ENCODE measurements at regions not wholly inside any gene's neighbourhood (a gene's known extent, or its start where the extent isn't known, plus 50 kb on each side); places are given as distances from the start of the nearest gene placed in this dataset.

DNA sequence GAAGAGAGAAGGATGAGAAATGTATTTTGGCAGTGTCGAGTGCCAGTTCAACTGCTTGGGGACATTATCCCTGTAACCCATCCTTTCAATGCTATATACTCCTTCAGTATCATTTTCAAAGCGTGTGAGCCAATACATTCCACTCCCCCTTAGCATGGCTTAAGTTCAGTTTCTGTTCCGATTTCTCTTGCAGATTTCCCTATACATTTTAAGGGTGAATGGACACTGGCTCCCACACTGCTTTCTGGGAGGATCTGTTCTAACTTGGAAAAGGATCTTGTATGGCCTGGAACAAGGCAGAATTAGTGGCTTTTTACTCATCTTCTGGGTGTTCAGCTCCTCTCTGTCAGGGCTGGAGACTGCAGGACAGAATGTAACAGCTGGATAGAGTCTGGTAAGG lies 333.8 kb downstream of the HAPSTR1 start:
- DNase-seq, result no peak

DNA sequence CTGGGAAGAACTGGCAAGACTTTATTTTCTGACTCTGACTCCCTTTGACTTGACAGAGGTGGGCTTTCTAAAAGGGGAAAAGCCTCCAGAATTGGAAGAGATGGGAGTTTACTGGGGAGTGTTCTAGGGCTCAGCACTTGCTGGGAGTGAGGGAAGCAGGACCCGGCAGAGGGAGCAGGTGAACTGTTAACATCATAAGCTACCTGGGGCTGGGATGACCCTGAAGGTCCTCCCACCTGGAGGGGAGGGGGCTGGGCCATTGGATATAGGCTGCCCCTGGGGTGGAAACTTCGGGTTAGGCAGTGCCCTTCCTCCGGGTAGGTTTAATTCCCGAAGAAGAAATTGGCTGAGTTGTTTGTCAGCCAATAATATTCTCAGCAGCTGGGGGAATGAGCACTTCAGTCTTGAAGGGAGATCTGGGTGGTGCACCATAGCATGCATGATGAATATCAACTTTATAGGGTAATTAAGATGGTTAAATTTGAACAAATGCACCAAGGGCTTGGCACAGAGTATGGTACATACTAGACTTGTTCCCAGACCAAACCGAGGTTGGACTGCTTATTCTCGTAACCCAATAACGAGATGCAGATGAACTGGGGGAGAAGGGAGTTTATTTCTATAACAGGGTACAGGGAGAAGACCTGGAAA lies 337.0 kb downstream of the HAPSTR1 start:
- DNase-seq, result no peak

DNA sequence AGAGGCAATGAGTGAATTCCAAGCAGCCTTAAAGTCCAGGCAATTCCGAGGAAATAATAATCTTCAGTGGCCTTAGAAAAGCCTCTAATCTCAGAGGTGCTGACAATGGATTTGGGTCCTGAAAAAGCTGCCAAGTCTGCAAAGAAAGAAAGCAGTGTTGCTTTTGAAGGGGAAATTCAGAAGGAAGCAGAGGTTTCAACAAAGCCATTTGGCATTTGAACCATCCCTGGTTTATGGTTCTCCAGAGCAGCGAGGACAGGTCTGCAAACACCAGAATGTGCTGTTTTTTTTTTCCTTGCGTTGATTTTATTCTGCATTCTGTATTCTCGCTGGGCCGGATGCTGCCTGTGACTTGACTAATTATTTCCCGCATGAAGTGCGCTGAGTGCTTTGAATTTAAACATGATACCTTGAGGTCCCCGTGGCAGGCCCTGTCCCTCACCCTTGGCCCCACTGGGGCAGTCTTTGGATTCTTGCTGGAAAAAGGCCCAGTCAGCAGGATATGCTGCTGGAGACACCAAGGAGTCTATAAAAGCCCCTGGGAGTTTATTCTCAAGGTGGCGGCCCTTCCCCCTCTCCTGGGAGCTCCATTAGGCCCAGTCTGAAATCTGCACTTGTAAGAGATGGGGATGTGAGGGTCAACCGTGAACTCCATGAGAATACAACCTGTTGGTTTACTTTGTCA lies 338.3 kb downstream of the HAPSTR1 start:
- no peak for DNase-seq

DNA sequence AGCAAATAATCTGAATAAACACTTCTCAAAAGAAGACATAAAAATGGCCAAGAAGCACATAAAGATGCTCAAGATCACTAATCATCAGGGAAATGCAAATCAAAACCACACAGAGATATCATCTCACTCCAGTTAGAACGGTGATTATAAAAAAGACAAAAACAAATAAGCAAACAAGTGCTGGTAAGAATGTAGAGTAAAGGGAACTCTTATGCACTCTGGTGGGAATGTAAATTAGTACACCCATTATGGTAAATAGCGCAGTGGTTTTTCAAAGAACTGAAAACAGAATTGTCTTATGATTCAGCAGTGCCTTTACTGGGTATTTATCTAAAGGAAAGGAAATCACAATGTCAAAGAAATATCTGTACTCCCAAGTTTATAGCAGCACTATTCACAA lies 343.2 kb downstream of the HAPSTR1 start:
- DNase-seq, result no peak

DNA sequence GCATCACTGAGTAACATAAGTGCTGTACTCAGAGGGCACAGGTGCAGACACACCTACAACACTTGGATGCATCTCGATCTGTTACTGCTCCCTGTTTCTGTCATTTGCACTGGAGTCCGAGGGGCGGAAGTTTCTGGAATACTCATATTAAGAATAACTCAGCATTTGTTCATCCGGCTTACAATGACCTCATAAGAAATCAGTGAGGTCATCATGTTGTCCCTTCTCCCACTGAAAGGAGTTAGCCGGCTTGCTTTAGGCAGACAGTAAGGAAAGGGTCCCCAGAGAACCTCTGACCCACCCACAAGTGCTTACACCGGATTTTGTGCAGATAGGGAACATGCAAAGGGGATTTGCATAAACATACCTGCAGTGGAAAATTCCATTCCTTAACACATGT lies 344.7 kb downstream of the HAPSTR1 start:
- no peak for DNase-seq

DNA sequence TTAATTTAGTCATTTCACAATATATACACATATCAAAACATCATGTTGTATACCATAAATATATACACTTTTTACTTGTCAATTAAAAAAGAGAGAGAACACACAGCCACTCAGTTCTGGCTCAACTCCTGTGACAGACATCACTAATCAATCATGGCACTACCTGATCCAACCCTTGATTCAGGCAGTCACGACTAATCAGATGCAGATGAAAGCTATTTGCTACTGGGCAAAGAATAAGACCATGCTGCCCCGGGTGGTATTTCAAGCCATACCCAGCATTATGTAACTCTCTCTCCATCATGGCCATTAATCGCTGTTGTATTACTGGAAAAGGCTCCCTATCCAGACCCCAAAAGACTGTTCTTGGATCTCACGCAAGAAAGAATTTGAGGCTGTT lies 345.7 kb downstream of the HAPSTR1 start:
- no peak for DNase-seq

DNA sequence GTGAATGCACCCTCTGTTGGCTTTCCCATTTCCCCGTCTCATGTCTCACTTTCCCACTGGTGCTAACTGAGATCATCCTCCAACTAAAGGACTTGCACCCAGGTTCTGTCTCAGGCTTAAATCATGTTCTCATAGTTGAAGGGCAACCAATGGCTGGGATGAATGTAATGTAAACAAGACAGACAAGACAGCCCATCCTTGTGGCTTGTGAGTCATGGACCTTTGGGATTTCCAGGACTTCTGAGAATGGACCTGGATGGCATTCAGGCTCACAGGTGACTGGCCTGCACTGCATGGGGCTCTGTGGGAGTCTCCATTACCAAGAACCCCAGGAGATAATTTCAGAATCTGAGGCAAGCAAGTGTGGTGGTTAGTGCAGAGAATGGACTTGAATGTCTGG lies 347.5 kb downstream of the HAPSTR1 start:
- DNase-seq, result no peak

DNA sequence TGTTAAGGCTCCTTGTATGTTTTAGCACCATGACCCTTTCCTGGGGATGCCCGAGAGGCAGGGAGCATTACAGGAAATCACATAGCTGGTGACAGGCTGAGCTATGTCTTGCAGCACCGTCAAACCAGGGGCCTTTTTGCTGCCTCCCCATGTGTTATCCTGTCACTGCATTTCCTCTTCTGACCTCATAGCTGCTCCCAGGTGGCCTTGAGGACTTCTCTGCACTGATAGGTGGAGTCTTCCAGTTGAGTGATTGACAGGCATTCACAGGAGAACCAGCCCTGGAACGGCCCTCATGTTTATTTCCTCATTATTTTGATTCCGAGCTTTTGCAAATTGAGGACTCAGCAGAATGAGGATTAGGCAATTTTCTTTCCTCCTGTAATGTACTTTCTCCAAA lies 349.6 kb downstream of the HAPSTR1 start:
- no peak for DNase-seq

DNA sequence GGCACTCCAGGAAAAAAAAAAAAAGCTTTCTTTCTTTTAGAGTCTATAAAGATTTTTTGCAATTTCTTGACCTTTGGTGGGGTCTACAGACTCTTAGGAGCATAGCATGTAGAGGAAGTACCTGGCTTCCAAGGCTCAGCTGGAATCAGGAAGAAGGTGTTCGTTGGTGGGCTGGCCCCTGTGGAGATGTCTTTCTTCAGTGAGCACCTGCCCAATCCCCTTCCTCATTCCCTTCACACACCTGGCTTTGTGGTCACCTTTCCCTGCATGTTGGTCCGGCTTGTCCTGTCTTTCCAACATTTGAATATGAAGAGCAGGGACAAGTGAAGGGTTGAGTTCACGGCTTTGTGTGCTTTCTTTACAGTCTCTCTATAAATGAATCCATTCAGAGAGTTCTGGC lies 352.4 kb downstream of the HAPSTR1 start:
- no peak for DNase-seq

DNA sequence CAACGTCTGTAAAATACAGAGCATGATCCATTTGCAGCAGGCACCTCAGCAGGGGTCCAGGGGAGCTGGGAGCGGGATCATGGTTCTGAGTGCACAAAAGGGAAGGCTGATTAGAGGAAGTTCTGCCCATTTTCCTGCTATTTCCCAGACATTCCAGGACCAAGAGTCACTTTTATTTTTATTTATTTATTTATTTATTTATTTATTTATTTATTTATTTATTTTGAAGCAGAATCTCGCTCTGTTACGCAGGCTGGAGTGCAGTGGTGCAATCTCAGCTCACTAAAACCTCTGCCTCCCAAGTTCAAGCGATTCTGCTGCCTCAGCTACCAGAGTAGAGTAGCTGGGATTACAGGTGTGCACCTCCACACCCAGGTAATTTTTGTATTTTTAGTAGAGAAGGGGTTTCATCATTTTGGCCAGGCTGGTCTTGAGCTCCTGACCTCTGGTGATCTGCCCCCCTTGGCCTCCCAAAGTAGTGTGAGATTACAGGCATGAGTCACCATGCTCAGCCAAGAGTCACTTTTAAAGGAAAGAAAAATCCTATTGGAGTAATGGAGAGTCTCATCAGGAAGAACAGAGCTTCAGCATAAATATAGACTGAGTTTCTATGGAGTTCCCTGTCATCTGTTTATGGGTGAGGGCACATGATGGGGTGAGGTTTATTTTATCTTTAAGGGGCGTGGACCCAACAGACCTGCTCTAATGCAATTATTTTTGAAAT lies 355.2 kb downstream of the HAPSTR1 start:
- DNase-seq, result no peak

DNA sequence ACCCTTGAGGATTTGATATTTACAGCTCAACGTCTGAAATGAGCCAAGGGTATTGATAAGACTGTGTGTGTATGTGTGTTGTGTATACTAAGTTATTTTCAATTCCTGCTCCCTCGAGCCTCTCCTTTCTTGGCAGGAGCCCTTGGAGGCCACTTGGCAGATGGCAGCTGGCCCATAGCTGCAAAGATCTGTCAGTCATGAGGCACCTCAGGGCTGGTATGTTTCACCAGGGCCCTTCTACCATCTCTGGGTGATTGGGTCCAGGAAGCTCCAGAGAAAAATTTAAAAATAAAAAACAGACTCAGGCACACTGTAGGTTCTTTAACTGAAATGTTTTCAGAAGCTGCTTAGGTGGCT lies 355.7 kb downstream of the HAPSTR1 start:
- DNase-seq, result no peak

DNA sequence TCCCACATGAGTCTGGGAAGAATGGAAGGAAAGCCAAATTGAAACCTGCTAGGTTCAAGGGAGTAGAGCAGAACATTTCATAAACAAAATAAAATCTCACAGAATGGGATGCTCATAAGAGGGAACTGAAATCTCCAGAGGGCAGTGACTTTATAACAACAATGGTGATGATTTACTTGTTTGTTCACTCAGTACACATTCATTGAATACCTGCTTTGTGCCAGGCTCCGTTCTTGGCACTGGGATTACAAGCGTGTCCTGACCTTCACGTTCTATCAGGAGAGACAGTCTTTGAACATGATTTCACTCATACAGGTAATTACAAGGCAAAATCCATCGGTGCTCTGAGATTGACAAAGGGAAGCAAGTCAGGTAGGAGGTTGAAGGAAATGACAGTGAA lies 356.3 kb downstream of the HAPSTR1 start:
- DNase-seq, result no peak

DNA sequence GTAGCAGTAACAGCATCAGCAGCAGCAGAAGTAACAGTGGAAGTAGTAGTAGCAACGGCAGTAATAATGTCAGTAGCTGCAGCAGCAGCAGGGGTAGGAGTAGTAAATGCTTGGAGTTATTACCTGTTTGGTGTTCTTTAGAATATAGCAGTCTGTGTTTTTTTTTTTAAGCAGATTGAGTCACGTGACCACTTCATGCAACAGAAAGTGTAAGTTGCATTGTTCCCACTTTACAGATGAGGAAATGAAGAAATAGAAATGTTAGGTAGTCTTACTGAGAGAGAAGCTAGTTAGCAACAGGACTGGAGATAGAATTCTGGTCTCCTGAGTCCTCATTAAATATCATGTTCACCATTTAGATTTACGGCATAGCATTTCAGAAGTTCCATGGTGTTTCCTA lies 358.2 kb downstream of the HAPSTR1 start:
- no peak for DNase-seq

DNA sequence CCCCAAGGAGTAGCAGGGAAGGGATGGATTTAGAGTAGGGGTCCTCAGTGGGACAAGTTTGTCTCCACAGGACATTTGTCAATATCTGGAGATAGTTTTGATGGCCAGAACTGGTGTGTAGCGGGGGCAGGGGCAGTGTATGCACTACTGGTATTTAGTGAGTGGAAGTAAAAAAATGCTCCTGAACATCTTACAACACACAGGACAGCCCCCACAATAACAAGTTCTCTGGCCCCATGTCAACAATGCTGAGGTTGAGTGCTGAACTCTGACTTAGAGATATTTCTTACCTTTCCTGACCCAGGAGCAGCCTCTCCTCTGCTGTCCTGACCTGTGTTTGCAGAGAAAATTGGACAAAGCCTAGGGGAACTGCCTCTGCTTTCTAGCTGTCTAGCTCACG lies 365.8 kb downstream of the HAPSTR1 start:
- DNase-seq, result no peak

DNA sequence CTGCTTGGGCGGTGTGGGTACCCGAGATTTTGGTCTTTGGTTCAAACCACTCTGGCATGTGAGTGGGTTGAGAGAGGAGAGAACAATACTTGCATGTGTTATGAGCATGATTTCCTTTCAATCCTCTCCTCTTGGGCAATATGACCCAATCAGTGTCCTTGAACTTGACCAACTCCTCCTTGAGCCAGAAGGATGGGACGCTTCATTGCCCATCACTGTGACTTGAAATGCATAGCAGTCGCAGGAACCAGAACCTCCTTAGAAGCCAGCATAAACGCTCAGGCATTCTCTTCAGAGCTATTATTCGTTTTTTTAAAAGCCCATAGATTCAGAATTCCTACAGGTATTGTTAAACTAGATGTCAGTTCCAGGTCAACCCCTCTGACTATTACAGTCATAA lies 367.4 kb downstream of the HAPSTR1 start:
- DNase-seq, result no peak

DNA sequence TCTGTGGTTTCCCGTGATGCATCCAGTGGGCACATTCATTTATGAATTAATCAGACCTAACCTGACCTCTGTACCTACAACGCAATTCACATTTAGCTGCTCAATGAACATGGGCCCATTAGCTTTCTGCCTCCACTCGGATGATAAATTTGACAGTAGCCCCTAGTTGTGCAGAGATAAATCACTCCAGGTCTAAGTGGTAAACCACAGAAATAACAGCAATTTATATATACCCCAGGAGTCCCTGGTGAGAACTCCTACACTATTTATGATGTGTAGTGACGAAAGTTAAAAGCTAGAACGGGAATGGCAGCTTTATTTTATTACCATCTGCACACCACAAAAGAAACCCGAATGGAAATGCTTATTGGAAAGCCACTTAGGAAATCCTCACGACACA lies 371.5 kb downstream of the HAPSTR1 start:
- no peak for DNase-seq

DNA sequence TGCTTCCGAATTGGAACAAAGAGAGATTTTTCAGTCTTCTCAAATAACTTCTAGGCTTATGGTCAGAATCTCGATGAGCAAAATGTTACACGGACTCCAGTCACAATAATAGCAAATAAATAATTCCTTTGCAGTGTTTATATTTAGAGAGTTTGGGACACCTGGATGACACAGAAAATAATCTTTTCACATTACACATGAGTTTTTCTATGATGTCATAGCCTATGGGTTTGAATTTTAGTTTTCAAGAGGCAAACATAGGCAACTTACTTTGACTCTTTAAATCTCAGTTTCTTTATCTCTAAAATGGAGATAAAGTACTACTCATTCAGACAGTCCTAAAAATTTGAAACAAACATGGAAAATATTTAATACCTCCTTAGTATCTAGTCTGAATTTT lies 372.0 kb downstream of the HAPSTR1 start:
- DNase-seq, result no peak

DNA sequence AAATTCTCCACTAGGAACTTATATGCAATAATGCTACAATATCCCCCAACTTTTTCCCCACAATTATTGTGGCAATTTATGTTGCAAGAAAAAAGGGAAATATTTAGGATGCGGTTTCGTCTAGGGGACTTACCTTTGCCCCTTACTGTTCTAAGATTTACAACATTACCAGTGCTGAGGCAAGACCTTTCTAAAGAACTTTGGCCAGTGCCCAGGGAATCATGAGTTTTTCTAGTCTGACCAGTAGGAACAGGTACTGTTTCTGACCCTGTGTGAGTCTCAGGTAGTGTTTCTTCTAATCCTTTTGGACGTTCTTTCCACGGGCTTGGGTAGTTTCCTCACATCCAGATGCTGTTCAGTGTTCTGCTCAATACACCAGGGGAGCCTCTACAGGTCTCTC lies 373.7 kb downstream of the HAPSTR1 start:
- DNase-seq, result no peak

DNA sequence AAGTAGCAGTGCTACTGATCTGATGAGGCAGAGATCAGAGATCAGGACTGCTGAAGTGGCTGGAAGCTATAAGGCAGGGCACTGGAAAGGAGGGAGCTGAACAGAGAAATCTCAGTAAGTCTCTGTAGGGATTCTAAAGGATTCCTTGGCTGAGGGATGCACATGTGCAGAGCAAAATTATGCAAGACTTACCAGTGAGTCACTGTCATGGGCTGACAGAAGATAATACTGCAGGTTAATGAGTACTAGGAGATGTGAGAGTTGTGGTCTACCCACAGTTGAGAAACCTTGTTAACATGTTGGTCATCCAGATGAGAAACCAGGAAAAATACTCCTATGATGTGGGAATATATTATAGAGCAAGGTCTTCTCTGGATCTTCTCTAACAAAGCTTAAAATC lies 378.1 kb downstream of the HAPSTR1 start:
- DNase-seq, result no peak

DNA sequence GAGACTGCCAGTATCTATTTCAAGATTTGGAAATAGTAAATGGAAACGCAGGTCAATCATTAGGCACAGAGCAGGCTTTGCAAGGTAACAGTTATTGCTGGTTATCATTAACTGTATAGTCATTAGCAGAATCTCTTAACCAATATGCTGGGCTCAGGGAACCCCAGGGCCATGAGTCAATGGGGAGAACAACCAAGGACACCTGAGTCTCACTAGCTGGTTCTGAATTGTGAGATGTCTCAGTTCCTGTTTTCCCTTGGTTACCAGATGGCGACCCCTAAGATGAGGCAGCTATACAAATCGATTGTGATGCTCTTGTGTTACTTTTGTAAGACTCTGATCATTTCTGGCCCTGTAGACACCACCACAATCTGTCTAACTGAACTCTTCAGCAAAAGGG lies 385.3 kb downstream of the HAPSTR1 start:
- no peak for DNase-seq

DNA sequence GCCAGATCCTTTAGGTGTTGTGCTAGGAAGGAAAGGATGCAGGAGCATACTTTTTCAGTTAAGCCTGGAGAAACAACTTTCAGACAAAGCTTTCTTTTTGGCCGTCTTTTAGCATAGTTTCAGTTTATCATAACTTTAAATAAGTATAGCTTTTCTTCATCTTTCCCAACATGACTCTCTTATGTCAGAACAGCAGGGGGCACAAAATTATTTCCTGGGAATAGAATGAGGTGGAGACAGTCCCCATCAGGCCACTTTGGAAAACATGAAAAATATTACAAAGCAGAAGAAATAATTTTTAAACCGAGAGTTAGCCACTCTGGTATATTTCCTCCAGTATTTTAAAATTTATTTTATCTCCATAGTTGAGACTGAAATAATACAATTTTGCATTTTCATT lies 387.6 kb downstream of the HAPSTR1 start:
- no peak for DNase-seq

DNA sequence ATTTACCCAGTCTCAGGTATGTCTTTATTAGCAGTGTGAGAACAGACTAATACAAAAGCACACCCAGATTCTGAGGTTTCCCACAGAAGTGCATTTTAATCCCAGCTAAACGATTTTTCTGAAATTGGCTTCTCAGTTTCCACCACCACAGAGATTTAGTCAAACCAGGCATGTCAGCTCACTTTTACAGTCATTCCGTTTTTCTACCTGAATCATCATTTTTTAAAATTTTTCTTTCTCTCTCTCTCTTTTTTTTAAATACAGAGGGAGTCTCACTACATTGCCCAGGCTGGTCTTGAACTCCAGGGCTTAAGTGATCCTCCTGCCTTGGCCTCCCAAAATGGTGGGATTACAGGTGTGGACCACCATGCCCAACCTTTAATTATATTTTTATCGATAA lies 389.1 kb downstream of the HAPSTR1 start:
- no peak for DNase-seq

DNA sequence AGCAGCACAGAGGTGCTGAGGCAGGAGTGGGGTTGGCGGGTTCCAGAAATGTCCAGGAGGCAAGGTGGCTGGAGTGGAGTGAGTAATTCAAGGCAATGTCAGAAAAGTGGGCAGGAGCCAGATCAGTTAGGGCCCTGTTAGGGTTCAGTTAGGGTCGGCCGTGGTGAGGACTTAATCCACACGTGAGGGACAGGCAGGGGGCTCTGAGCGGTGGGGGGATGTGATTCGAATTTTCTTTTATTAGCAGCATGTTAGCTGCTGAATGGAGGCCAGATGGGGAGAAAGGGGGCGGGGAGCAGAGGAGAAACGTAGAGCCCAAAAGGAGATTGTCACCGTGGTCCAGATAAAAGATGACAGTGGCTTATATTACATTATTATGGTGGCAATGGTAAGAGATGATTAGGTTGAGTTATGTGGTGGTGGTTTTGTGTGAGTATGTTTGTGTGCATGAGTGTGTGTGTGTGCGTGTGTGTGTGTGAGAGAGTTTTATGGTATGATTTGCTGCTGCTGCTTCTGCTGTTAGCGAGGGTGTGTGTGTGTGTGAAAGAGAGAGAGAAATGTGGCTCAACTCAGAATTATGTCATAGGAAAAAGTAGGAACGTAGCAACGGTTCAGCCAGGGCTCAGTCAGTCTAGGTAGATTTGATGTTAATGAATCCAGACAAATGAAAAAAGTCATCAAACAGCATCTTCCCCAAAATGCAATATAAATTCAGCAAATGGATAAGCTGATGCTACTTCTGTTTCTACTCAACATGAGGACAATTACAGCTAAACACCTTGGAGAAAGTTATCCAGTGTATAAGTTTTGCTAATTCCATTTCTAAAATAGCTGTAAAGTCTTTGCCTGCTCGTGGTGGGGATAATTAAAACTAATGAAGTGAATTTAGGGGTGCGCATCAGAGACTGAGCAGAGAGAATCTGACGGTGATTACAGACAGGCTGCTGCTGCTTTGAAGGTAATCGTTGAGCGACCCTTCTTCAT lies 390.6 kb downstream of the HAPSTR1 start:
- DNase-seq, result no peak

Data from NCI-H1436 (cell line).